ENCODE measurements at regions not wholly inside any gene's neighbourhood (a gene's known extent, or its start where the extent isn't known, plus 50 kb on each side); places are given as distances from the start of the nearest gene placed in this dataset.

- no peaks in the 10 kb centered on the region for H3K9me3 ChIP-seq (ENCODE audit: low read depth)
- no peak overlapping the region for H3K4me3 ChIP-seq
- no peaks in the 10 kb centered on the region for H3K36me3 ChIP-seq
- H3K27me3 ChIP-seq, result no peaks in the 10 kb centered on the region
- TF ChIP-seq CTCF (IDR thresholded peaks at IDR 0.05; ENCODE audit: low read depth, low read length), result no peak
- DNase-seq (ENCODE audit: low read depth in 1 of 2, low spot score in 1 of 2), result no peak
- no peaks in the 10 kb centered on the region for H3K4me1 ChIP-seq (ENCODE audit: low read depth)
- H3K27ac ChIP-seq, result no peak overlapping the region
Observed at GRCh38 chr13:103812558-103812957, 746.3 kb upstream of the SLC10A2 start.

- H3K27ac ChIP-seq, result peak overlapping the region; percentile 6
- peaks cover 15% of the 10 kb centered on the region for H3K4me1 ChIP-seq (ENCODE audit: low read depth)
- no peak for TF ChIP-seq CTCF (IDR thresholded peaks at IDR 0.05; ENCODE audit: low read depth, low read length)
- no peaks in the 10 kb centered on the region for H3K9me3 ChIP-seq (ENCODE audit: low read depth)
- H3K27me3 ChIP-seq, result no peaks in the 10 kb centered on the region
- no peak overlapping the region for H3K4me3 ChIP-seq
- no peaks in the 10 kb centered on the region for H3K36me3 ChIP-seq
- DNase-seq (ENCODE audit: low read depth in 1 of 2, low spot score in 1 of 2), result no peak
Observed at GRCh38 chr13:103810026-103810425, 743.8 kb upstream of the SLC10A2 start.

GRCh38 chr13:103805771-103806170, 739.6 kb upstream of the SLC10A2 start:
- Histone ChIP-seq H3K4me3 (no peak overlapping the region), H3K4me1 (ENCODE audit: low read depth) (peaks cover 46% of the 10 kb centered on the region), H3K36me3 (no peaks in the 10 kb centered on the region), H3K27ac (peak overlapping the region; percentile 61), H3K27me3 (no peaks in the 10 kb centered on the region), H3K9me3 (ENCODE audit: low read depth) (no peaks in the 10 kb centered on the region)
- DNase-seq (ENCODE audit: low read depth in 1 of 2, low spot score in 1 of 2), result peak in 1 of 2 donors; percentile 55
- TF ChIP-seq CTCF (IDR thresholded peaks at IDR 0.05; ENCODE audit: low read depth, low read length), result no peak

GRCh38 chr13:103803349-103803748, 737.1 kb upstream of the SLC10A2 start:
- H3K27me3 ChIP-seq, result no peaks in the 10 kb centered on the region
- TF ChIP-seq CTCF (IDR thresholded peaks at IDR 0.05; ENCODE audit: low read depth, low read length), result no peak

GRCh38 chr13:103799028-103799427, 732.8 kb upstream of the SLC10A2 start:
- Histone ChIP-seq H3K27ac (no peak overlapping the region), H3K27me3 (no peaks in the 10 kb centered on the region), H3K36me3 (no peaks in the 10 kb centered on the region), H3K4me1 (ENCODE audit: low read depth) (peaks cover 36% of the 10 kb centered on the region), H3K4me3 (no peak overlapping the region), H3K9me3 (ENCODE audit: low read depth) (no peaks in the 10 kb centered on the region)
- no peak for DNase-seq (ENCODE audit: low read depth in 1 of 2, low spot score in 1 of 2)
- TF ChIP-seq CTCF (IDR thresholded peaks at IDR 0.05; ENCODE audit: low read depth, low read length), result no peak

More at GRCh38 chr13:103803349-103803748, 737.1 kb upstream of the SLC10A2 start:
- DNase-seq (ENCODE audit: low read depth in 1 of 2, low spot score in 1 of 2), result no peak
- H3K4me1 ChIP-seq (ENCODE audit: low read depth), result peaks cover 46% of the 10 kb centered on the region
- H3K36me3 ChIP-seq, result no peaks in the 10 kb centered on the region
- peak overlapping the region; percentile 80 for H3K27ac ChIP-seq
- no peaks in the 10 kb centered on the region for H3K9me3 ChIP-seq (ENCODE audit: low read depth)
- H3K4me3 ChIP-seq, result no peak overlapping the region

Data from cardiac muscle cell (in vitro differentiated cells and primary cell).